ENCODE measurements at regions not wholly inside any gene's neighbourhood (a gene's known extent, or its start where the extent isn't known, plus 50 kb on each side); places are given as distances from the start of the nearest gene placed in this dataset.

GRCh38 chr3:164620423-164620822 lies 457.9 kb downstream of the SI start:
- Histone ChIP-seq H3K9me3 (ENCODE audit: low read length) (no peaks in the 10 kb centered on the region), H3F3A (ENCODE audit: insufficient read depth, low read length) (no peaks in the 10 kb centered on the region), H3K4me3 (ENCODE audit: low read depth, low read length, poor library complexity, severe bottlenecking) (no peak overlapping the region), H4K20me1 (ENCODE audit: insufficient read depth, low read length) (no peaks in the 10 kb centered on the region), H3K79me2 (ENCODE audit: insufficient read depth, low read length) (no peaks in the 10 kb centered on the region), H2AFZ (ENCODE audit: low read length) (no peak overlapping the region), H3K9me2 (ENCODE audit: low read depth, low read length) (no peaks in the 10 kb centered on the region), H3K27ac (ENCODE audit: low read depth, low read length, poor library complexity, severe bottlenecking) (no peak overlapping the region), H3K9ac (ENCODE audit: low read length) (no peak overlapping the region), H3K36me3 (ENCODE audit: insufficient read depth, low read length) (no peaks in the 10 kb centered on the region), H3K4me1 (ENCODE audit: insufficient read depth, low read length, severe bottlenecking) (no peaks in the 10 kb centered on the region), H3K4me2 (ENCODE audit: low read length) (no peak overlapping the region), H3K27me3 (ENCODE audit: insufficient read depth, low read length) (no peaks in the 10 kb centered on the region)
- no peak for TF ChIP-seq EZH2 (IDR thresholded peaks at IDR 0.05; ENCODE audit: borderline replicate concordance, low read length)
- TF ChIP-seq CTCF (IDR thresholded peaks at IDR 0.05; ENCODE audit: low read length) = no peak

GRCh38 chr3:164612751-164613150 lies 465.5 kb downstream of the SI start:
- Histone ChIP-seq H3K9ac (ENCODE audit: low read length) (no peak overlapping the region), H3K9me3 (ENCODE audit: low read length) (no peaks in the 10 kb centered on the region), H3K4me1 (ENCODE audit: insufficient read depth, low read length, severe bottlenecking) (no peaks in the 10 kb centered on the region), H3K4me3 (ENCODE audit: low read depth, low read length, poor library complexity, severe bottlenecking) (no peak overlapping the region), H3K79me2 (ENCODE audit: insufficient read depth, low read length) (no peaks in the 10 kb centered on the region), H3K27ac (ENCODE audit: low read depth, low read length, poor library complexity, severe bottlenecking) (no peak overlapping the region), H3F3A (ENCODE audit: insufficient read depth, low read length) (no peaks in the 10 kb centered on the region), H3K27me3 (ENCODE audit: insufficient read depth, low read length) (no peaks in the 10 kb centered on the region), H2AFZ (ENCODE audit: low read length) (no peak overlapping the region), H4K20me1 (ENCODE audit: insufficient read depth, low read length) (no peaks in the 10 kb centered on the region), H3K4me2 (ENCODE audit: low read length) (no peak overlapping the region), H3K9me2 (ENCODE audit: low read depth, low read length) (no peaks in the 10 kb centered on the region), H3K36me3 (ENCODE audit: insufficient read depth, low read length) (no peaks in the 10 kb centered on the region)
- no peak for TF ChIP-seq CTCF (IDR thresholded peaks at IDR 0.05; ENCODE audit: low read length)
- TF ChIP-seq EZH2 (IDR thresholded peaks at IDR 0.05; ENCODE audit: borderline replicate concordance, low read length) = no peak

- H3K9me2 ChIP-seq (ENCODE audit: low read depth, low read length) = no peaks in the 10 kb centered on the region
- no peak overlapping the region for H3K4me2 ChIP-seq (ENCODE audit: low read length)
- no peak overlapping the region for H3K27ac ChIP-seq (ENCODE audit: low read depth, low read length, poor library complexity, severe bottlenecking)
- no peaks in the 10 kb centered on the region for H3K36me3 ChIP-seq (ENCODE audit: insufficient read depth, low read length)
- H2AFZ ChIP-seq (ENCODE audit: low read length) = no peak overlapping the region
- no peaks in the 10 kb centered on the region for H3K4me1 ChIP-seq (ENCODE audit: insufficient read depth, low read length, severe bottlenecking)
- TF ChIP-seq EZH2 (IDR thresholded peaks at IDR 0.05; ENCODE audit: borderline replicate concordance, low read length) (no peak), CTCF (IDR thresholded peaks at IDR 0.05; ENCODE audit: low read length) (no peak)
- H3K9ac ChIP-seq (ENCODE audit: low read length) = no peak overlapping the region
- no peaks in the 10 kb centered on the region for H4K20me1 ChIP-seq (ENCODE audit: insufficient read depth, low read length)
- H3F3A ChIP-seq (ENCODE audit: insufficient read depth, low read length) = no peaks in the 10 kb centered on the region
- H3K9me3 ChIP-seq (ENCODE audit: low read length) = no peaks in the 10 kb centered on the region
- H3K79me2 ChIP-seq (ENCODE audit: insufficient read depth, low read length) = no peaks in the 10 kb centered on the region
- no peak overlapping the region for H3K4me3 ChIP-seq (ENCODE audit: low read depth, low read length, poor library complexity, severe bottlenecking)
- no peaks in the 10 kb centered on the region for H3K27me3 ChIP-seq (ENCODE audit: insufficient read depth, low read length)
These were observed 469.6 kb downstream of the SI start for GRCh38 chr3:164608554-164609276.
